PC-3 (cell line): ENCODE measurements at regions not wholly inside any gene's neighbourhood (a gene's known extent, or its start where the extent isn't known, plus 50 kb on each side); places are given as distances from the start of the nearest gene placed in this dataset.

Experiments used
- EZH2phosphoT487 ChIP-seq: fragments of 300-600 bp; sonication (generic); IDR thresholded peaks from 2 replicates; pipeline ENCODE4 v1.6.1; 2018; ENCODE audit warnings: mild to moderate bottlenecking, antibody characterized with exemption, low read length, borderline replicate concordance
- TF ChIP-seq, protein P1 (sequence below): fragments of 300-600 bp; sonication (generic); conservative IDR thresholded peaks from 2 replicates; pipeline ENCODE4 v1.5.1; 2017; ENCODE audit warnings: antibody characterized with exemption, low read depth, mild to moderate bottlenecking, low read length

- no peak for TF ChIP-seq EZH2phosphoT487
- TF ChIP-seq, protein P1, sequence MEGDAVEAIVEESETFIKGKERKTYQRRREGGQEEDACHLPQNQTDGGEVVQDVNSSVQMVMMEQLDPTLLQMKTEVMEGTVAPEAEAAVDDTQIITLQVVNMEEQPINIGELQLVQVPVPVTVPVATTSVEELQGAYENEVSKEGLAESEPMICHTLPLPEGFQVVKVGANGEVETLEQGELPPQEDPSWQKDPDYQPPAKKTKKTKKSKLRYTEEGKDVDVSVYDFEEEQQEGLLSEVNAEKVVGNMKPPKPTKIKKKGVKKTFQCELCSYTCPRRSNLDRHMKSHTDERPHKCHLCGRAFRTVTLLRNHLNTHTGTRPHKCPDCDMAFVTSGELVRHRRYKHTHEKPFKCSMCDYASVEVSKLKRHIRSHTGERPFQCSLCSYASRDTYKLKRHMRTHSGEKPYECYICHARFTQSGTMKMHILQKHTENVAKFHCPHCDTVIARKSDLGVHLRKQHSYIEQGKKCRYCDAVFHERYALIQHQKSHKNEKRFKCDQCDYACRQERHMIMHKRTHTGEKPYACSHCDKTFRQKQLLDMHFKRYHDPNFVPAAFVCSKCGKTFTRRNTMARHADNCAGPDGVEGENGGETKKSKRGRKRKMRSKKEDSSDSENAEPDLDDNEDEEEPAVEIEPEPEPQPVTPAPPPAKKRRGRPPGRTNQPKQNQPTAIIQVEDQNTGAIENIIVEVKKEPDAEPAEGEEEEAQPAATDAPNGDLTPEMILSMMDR: peak; percentile 79
Measured at GRCh38 chr6:87929843-87930288, 117.8 kb upstream of the SPACA1 start.
